Body of pancreas (tissue), 4 donors: ENCODE measurements at regions not wholly inside any gene's neighbourhood (a gene's known extent, or its start where the extent isn't known, plus 50 kb on each side); places are given as distances from the start of the nearest gene placed in this dataset.

ENCODE experiments used
- ATAC-seq: fragments of 150-250 bp; one replicate; pipeline ENCODE4 v1.9.1; 2016
- DNase-seq, 4 donors: peaks; one replicate each; pipeline ENCODE4 v3.0.0-alpha.2; 2019
- H3K27ac ChIP-seq, 4 donors: fragments of 200-600 bp; sonication (generic); 1 replicate in 3 of 4; 2 replicates in 1 of 4; pipeline versions ENCODE4 v1.5.1 to v1.6.1; 2016 to 2019; ENCODE audit warnings: mild to moderate bottlenecking in 1 of 4, mixed read lengths in 1 of 4, moderate library complexity in 1 of 4
- H3K27me3 ChIP-seq, 2 donors: fragments of 200-600 bp; sonication (generic); one replicate each; pipeline ENCODE4 v1.6.0; 2016; ENCODE audit warnings: mild to moderate bottlenecking in 1 of 2
- H3K36me3 ChIP-seq, 2 donors: fragments of 200-600 bp; sonication (generic); replicated peaks in 1 of 2; 2 replicates each; pipeline ENCODE4 v1.5.1; 2016; ENCODE audit warnings: low read depth in 2 of 2; ENCODE audit not compliant: insufficient read depth in 1 of 2
- H3K4me1 ChIP-seq: fragments of 200-600 bp; sonication (generic); one replicate; pipeline ENCODE4 v1.6.0; 2016
- H3K4me3 ChIP-seq, 2 donors: fragments of 200-600 bp; sonication (generic); 1 replicate in 1 of 2; 2 replicates in 1 of 2; pipeline ENCODE4 v1.5.1; 2016 to 2019
- H3K9me3 ChIP-seq, 3 donors: fragments of 200-600 bp; sonication (generic); 1 replicate in 2 of 3; 2 replicates in 1 of 3; pipeline ENCODE4 v1.5.1; 2016
- POLR2A ChIP-seq, 3 donors: fragments of 450-650 bp; IDR thresholded peaks; one replicate each; pipeline ENCODE4 v1.6.1; 2016; ENCODE audit warnings: antibody characterized with exemption in 3 of 3, mild to moderate bottlenecking in 2 of 3
- WGBS, 2 donors: methylation state at CpG; one replicate each; pipeline ENCODE4 v1.1.5; 2017; 5-methylcytosine and 5-hydroxymethylcytosine counted together
- intact Hi-C: fragments of 100-400 bp; cut with DNase I; formaldehyde crosslinking; loops from one replicate; pipeline ENCODE4 v1.15.1; 2023
- TF ChIP-seq, protein P1 (sequence below), 7 experiments: fragments of 450-650 bp in 4 of 7; fragments of 200-600 bp in 3 of 7; sonication (generic) in 3 of 7; IDR thresholded peaks; one replicate each; pipeline ENCODE4 v1.5.1; 2016 to 2019; ENCODE audit warnings: antibody characterized with exemption in 7 of 7

DNA sequence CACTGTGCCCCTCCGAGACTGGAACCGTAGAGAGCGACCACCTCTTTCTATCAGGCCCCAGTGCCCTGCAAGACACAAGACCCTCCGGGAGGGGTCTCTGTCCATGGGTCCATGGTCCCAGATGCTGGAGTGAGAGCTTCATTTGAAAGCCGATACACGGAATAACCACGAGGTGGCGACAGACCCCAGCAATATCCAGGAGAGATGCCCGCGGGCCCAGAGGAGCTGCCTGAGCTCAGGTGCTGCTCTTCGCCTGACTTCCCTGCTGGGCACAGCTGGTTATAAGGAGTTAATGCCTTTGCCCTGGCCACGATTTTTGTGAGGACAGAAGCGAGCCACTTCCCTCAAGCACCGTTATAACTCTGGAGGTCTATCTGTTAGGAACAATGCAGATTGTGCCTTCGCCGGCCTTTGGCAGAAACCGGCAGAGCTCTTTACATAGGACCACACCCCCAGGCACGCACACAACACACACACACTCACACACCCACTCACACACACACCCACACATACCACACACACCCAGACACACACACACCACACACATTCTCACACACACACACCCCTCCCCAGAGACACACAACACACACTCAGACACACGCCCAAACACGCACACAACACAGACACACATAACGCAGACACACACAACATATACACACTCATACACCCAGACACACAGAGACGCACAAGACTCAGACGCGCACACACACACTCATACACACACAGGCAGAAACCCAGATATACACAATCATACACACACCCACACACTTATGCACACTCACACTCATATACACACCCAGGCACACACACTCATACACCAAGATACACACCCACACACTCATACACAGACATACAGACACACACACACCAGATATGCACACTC, 436.4 kb downstream of the SOX9 start:
- no peak for TF ChIP-seq POLR2A (IDR thresholded peaks at IDR 0.05)
- TF ChIP-seq, protein P1, sequence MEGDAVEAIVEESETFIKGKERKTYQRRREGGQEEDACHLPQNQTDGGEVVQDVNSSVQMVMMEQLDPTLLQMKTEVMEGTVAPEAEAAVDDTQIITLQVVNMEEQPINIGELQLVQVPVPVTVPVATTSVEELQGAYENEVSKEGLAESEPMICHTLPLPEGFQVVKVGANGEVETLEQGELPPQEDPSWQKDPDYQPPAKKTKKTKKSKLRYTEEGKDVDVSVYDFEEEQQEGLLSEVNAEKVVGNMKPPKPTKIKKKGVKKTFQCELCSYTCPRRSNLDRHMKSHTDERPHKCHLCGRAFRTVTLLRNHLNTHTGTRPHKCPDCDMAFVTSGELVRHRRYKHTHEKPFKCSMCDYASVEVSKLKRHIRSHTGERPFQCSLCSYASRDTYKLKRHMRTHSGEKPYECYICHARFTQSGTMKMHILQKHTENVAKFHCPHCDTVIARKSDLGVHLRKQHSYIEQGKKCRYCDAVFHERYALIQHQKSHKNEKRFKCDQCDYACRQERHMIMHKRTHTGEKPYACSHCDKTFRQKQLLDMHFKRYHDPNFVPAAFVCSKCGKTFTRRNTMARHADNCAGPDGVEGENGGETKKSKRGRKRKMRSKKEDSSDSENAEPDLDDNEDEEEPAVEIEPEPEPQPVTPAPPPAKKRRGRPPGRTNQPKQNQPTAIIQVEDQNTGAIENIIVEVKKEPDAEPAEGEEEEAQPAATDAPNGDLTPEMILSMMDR (IDR thresholded peaks at IDR 0.05): peak; percentile 67 to 85 (median 77)
- H3K4me1 ChIP-seq: peaks cover 23% of the 10 kb centered on the region
- no peak overlapping the region for H3K27ac ChIP-seq
- intact Hi-C loops: no loop called here
- H3K36me3 ChIP-seq: no peaks in the 10 kb centered on the region
- no peak overlapping the region for H3K4me3 ChIP-seq
- 38 to 70% methylated on average over 14 to 24 of the region's 24 CpGs for WGBS, 2 donors
- DNase-seq (peak; percentile 74 to 84 (median 80)), ATAC-seq (peak; percentile 65)
- H3K9me3 ChIP-seq: no peaks in the 10 kb centered on the region
- no peaks in the 10 kb centered on the region for H3K27me3 ChIP-seq

DNA sequence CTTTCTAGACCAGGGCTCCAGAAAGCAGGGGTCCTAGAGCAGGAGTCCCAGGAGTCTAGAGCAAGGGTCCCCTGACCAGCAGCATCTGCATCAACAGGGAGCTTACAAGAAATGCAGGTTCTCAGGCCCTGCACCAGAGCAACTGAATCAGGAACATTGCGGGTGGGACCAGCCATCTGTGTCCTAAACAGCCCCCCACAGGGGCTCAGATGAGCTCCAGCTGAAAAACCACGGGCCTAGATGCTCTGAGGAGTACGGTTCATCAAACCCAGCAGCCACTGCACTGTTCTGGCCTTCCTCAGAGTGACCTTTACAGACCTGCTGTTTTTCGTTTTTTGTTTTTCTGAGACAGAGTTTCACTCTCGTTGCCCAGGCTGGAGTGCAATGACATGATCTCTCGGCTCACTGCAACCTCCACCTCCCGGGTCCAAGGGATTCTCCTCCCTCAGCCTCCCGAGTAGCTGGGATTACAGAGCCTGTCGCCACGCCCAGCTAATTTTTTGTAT, 438.2 kb downstream of the SOX9 start:
- no peak for ATAC-seq
- no peak overlapping the region for H3K27ac ChIP-seq
- H3K4me1 ChIP-seq: peaks cover 23% of the 10 kb centered on the region
- no peaks in the 10 kb centered on the region for H3K9me3 ChIP-seq
- H3K36me3 ChIP-seq: no peaks in the 10 kb centered on the region
- no peak for TF ChIP-seq POLR2A (IDR thresholded peaks at IDR 0.05)
- TF ChIP-seq, protein P1 (IDR thresholded peaks at IDR 0.05): no peak
- H3K4me3 ChIP-seq: no peak overlapping the region
- no peak for DNase-seq
- H3K27me3 ChIP-seq: no peaks in the 10 kb centered on the region
- WGBS, 2 donors: 62 to 66% methylated on average over 9 to 10 of the region's 10 CpGs
- intact Hi-C loops: no loop called here

DNA sequence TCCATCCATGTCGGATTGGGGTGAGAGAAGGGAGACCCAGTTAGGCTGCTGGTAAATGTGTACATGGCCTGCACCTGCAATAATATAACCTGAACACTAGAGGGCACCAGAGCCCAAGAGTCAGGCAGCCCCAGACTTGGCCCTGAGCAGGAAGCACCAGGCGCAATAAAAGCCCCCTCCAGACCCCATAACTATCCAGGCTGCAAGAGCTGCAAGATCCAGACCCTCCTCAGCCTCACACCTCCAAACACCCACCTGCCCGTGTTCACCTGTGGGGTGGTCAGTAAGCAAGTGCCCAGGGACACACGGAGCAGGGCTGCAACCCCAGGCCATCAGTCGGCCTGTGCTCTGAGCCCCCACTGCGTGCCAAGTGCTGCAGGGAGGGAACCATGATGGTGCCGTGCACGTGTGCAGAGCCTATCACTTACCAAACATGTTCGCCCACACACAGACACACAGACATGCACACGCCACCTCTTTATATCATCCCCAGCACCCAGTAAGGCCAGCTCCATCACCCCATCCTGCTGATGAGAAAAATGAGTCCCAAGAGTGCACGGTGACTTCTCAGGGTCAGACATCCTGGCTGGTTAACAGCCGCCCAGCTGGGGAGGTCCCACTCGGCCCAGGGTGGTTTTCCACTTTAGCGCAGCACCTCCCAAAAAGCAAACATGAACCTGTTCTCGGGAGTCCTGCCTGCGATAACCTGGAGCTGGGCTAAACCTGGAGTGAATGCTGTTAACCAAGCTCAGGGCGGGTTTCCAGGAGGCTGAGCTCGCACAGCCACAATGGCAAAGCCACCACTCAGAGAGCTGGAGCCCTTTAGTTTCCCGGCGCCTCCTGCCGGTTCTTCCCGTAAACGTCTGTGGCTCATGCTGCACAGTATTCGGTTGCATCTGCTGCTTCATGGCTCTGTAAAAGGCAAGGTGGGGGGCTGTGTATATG, 439.8 kb downstream of the SOX9 start:
- peak; percentile 73 for ATAC-seq
- no peaks in the 10 kb centered on the region for H3K36me3 ChIP-seq
- no peak overlapping the region for H3K4me3 ChIP-seq
- H3K4me1 ChIP-seq: peaks cover 13% of the 10 kb centered on the region
- 24 to 37% methylated on average over 21 to 24 of the region's 24 CpGs for WGBS, 2 donors
- no peaks in the 10 kb centered on the region for H3K27me3 ChIP-seq
- peak; percentile 65 to 79 (median 74) for DNase-seq
- H3K27ac ChIP-seq: peak overlapping the region in 1 of 4 donors; percentile 34
- no peaks in the 10 kb centered on the region for H3K9me3 ChIP-seq
- intact Hi-C loops: loop anchor here (10.0 kb wide), 1 partner anchor 134 kb away; no protein-coding TSS in a partner anchor
- TF ChIP-seq, protein P1 (IDR thresholded peaks at IDR 0.05): peak; percentile 61 to 86 (median 83)
- no peak for TF ChIP-seq POLR2A (IDR thresholded peaks at IDR 0.05)

DNA sequence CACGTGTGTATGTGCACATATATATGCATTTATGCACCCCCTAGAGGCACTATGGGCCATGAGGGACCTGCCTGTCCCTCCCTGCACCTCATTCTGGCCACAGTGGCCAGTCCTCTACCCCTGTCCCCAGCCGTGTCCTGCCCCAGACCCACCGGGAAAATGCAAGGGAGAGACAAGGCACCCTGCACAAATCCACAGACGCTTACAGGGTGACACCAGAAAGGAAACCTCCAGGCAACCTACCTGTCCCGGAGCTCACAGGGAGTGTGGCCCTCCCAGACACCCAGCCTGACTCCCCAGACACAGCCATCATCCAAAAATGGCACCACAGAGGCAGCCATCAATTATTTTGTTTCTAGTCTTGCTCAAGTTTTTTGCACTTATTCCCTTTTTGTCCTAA, 440.4 kb downstream of the SOX9 start:
- no peak overlapping the region for H3K27ac ChIP-seq
- no peaks in the 10 kb centered on the region for H3K36me3 ChIP-seq
- H3K4me3 ChIP-seq: no peak overlapping the region
- no peaks in the 10 kb centered on the region for H3K27me3 ChIP-seq
- peaks cover 13% of the 10 kb centered on the region for H3K4me1 ChIP-seq
- no peak for TF ChIP-seq POLR2A (IDR thresholded peaks at IDR 0.05)
- TF ChIP-seq, protein P1 (IDR thresholded peaks at IDR 0.05): no peak
- WGBS, 2 donors: 43 to 58% methylated on average over 2 to 5 of the region's 5 CpGs
- DNase-seq (no peak), ATAC-seq (no peak)
- no peaks in the 10 kb centered on the region for H3K9me3 ChIP-seq
- intact Hi-C loops: loop anchor here (10.0 kb wide), 1 partner anchor 134 kb away; no protein-coding TSS in a partner anchor
